Coronary artery (tissue), 2 donors: ENCODE measurements at regions not wholly inside any gene's neighbourhood (a gene's known extent, or its start where the extent isn't known, plus 50 kb on each side); places are given as distances from the start of the nearest gene placed in this dataset.
A peak's percentile ranks its signal among the peaks of the same experiment; 100 is the strongest.

Experiments
- DNase-seq: peaks from one replicate; pipeline ENCODE4 v3.0.0-alpha.2; 2017; ENCODE audit warnings: low spot score
- H3K27ac ChIP-seq, 2 donors: fragments of 200-600 bp; sonication (generic); one replicate each; pipeline ENCODE4 v1.5.1; 2016 to 2019
- H3K4me3 ChIP-seq: fragments of 200-600 bp; sonication (generic); 2 replicates; pipeline ENCODE4 v1.5.1; 2016; ENCODE audit warnings: mild to moderate bottlenecking, moderate library complexity
- CTCF ChIP-seq: fragments of 200-600 bp; sonication (generic); IDR thresholded peaks from one replicate; pipeline ENCODE4 v1.5.1; 2019; ENCODE audit warnings: antibody characterized with exemption

GRCh38 chr22:26744892-26745808 lies 87.8 kb downstream of the MIAT start:
- H3K4me3 ChIP-seq = no peak overlapping the region
- no peak overlapping the region for H3K27ac ChIP-seq
- no peak for TF ChIP-seq CTCF
- DNase-seq = no peak

GRCh38 chr22:26746311-26746710 lies 88.9 kb downstream of the MIAT start:
- H3K27ac ChIP-seq = no peak overlapping the region
- no peak overlapping the region for H3K4me3 ChIP-seq
- no peak for TF ChIP-seq CTCF
- no peak for DNase-seq

- no peak overlapping the region for H3K27ac ChIP-seq
- H3K4me3 ChIP-seq = no peak overlapping the region
- no peak for TF ChIP-seq CTCF
- no peak for DNase-seq
Measured at GRCh38 chr22:26748845-26749244, 91.5 kb downstream of the MIAT start.

GRCh38 chr22:26751217-26751616 lies 93.8 kb downstream of the MIAT start:
- Histone ChIP-seq H3K4me3 (no peak overlapping the region), H3K27ac (no peak overlapping the region)
- TF ChIP-seq CTCF = no peak
- no peak for DNase-seq

- H3K27ac ChIP-seq = no peak overlapping the region
- no peak for DNase-seq
- no peak for TF ChIP-seq CTCF
- H3K4me3 ChIP-seq = no peak overlapping the region
Measured at GRCh38 chr22:26753125-26753862, 95.9 kb downstream of the MIAT start.

GRCh38 chr22:26756675-26757293 lies 99.4 kb downstream of the MIAT start:
- peak overlapping the region; percentile 63 for H3K4me3 ChIP-seq
- no peak overlapping the region for H3K27ac ChIP-seq
- peak; percentile 97 for TF ChIP-seq CTCF
- DNase-seq = no peak
